Mesodermal cell (in vitro differentiated cells): ENCODE measurements at regions not wholly inside any gene's neighbourhood (a gene's known extent, or its start where the extent isn't known, plus 50 kb on each side); places are given as distances from the start of the nearest gene placed in this dataset.

ENCODE experiments used
- H3K27ac ChIP-seq: 2 replicates; pipeline ENCODE4 v1.7.0; 2013; ENCODE audit warnings: mild to moderate bottlenecking, low read depth, low read length, moderate library complexity; ENCODE audit not compliant: severe bottlenecking
- H3K36me3 ChIP-seq: 2 replicates; pipeline ENCODE4 v1.7.1; 2013; ENCODE audit warnings: mild to moderate bottlenecking, low read length, moderate library complexity; ENCODE audit not compliant: control insufficient read depth, insufficient read depth
- H3K4me1 ChIP-seq: one replicate; pipeline ENCODE4 v1.7.1; 2013; ENCODE audit warnings: mild to moderate bottlenecking, low read length; ENCODE audit not compliant: insufficient read depth, control insufficient read depth, poor library complexity, severe bottlenecking
- H3K4me3 ChIP-seq: 2 replicates; pipeline ENCODE4 v1.7.0; 2013; ENCODE audit warnings: low read length, control low read depth, mild to moderate bottlenecking; ENCODE audit not compliant: insufficient read depth, poor library complexity, severe bottlenecking; ENCODE audit errors: extremely low read depth
- H3K9me3 ChIP-seq: 2 replicates; pipeline ENCODE4 v1.7.1; 2013; ENCODE audit warnings: mild to moderate bottlenecking, low read length, moderate library complexity; ENCODE audit not compliant: control insufficient read depth
- WGBS, 2 experiments: methylation state at CpG; one replicate each; pipeline ENCODE4 v1.1.5; 2013; ENCODE audit warnings: missing lambda C conversion rate in 2 of 2; ENCODE audit not compliant: insufficient coverage in 2 of 2; 5-methylcytosine and 5-hydroxymethylcytosine counted together

- no CpG with 5 or more reads among the region's 2 CpGs for WGBS, 2 experiments
- Histone ChIP-seq H3K4me1 (no peaks in the 10 kb centered on the region), H3K4me3 (no peak overlapping the region), H3K36me3 (no peaks in the 10 kb centered on the region), H3K27ac (no peak overlapping the region), H3K9me3 (no peaks in the 10 kb centered on the region)
Observed at GRCh38 chr4:79516114-79516513, 108.1 kb upstream of the GK2 start.

GRCh38 chr4:79514621-79515329, 106.7 kb upstream of the GK2 start:
- H3K4me1 ChIP-seq, result no peaks in the 10 kb centered on the region
- H3K4me3 ChIP-seq, result no peak overlapping the region
- H3K9me3 ChIP-seq, result no peaks in the 10 kb centered on the region
- WGBS, 2 experiments, result 91 to 93% methylated on average over 3 to 5 of the region's 6 CpGs
- no peaks in the 10 kb centered on the region for H3K36me3 ChIP-seq
- H3K27ac ChIP-seq, result no peak overlapping the region

- Histone ChIP-seq H3K4me1 (no peaks in the 10 kb centered on the region), H3K27ac (no peak overlapping the region), H3K9me3 (no peaks in the 10 kb centered on the region), H3K36me3 (no peaks in the 10 kb centered on the region), H3K4me3 (no peak overlapping the region)
- WGBS, 2 experiments, result no CpG with 5 or more reads among the region's 2 CpGs
Observed at GRCh38 chr4:79513576-79513975, 105.5 kb upstream of the GK2 start.

- Histone ChIP-seq H3K9me3 (no peaks in the 10 kb centered on the region), H3K4me3 (no peak overlapping the region), H3K4me1 (no peaks in the 10 kb centered on the region), H3K36me3 (no peaks in the 10 kb centered on the region), H3K27ac (no peak overlapping the region)
Observed at GRCh38 chr4:79512363-79512762, 104.3 kb upstream of the GK2 start.

GRCh38 chr4:79502081-79502480, 94.1 kb upstream of the GK2 start:
- no peak overlapping the region for H3K27ac ChIP-seq
- H3K4me3 ChIP-seq, result no peak overlapping the region
- H3K4me1 ChIP-seq, result no peaks in the 10 kb centered on the region
- H3K36me3 ChIP-seq, result no peaks in the 10 kb centered on the region
- H3K9me3 ChIP-seq, result no peaks in the 10 kb centered on the region

GRCh38 chr4:79498282-79498681, 90.3 kb upstream of the GK2 start:
- no peaks in the 10 kb centered on the region for H3K9me3 ChIP-seq
- no peak overlapping the region for H3K4me3 ChIP-seq
- H3K4me1 ChIP-seq, result no peaks in the 10 kb centered on the region
- WGBS, 2 experiments, result no CpG with 5 or more reads among the region's 1 CpG
- H3K36me3 ChIP-seq, result no peaks in the 10 kb centered on the region
- H3K27ac ChIP-seq, result no peak overlapping the region

- Histone ChIP-seq H3K27ac (no peak overlapping the region), H3K36me3 (no peaks in the 10 kb centered on the region), H3K9me3 (no peaks in the 10 kb centered on the region), H3K4me1 (no peaks in the 10 kb centered on the region), H3K4me3 (no peak overlapping the region)
- no CpG with 5 or more reads among the region's 1 CpG for WGBS, 2 experiments
Observed at GRCh38 chr4:79497001-79497400, 89.0 kb upstream of the GK2 start.

GRCh38 chr4:79495447-79495846, 87.4 kb upstream of the GK2 start:
- Histone ChIP-seq H3K4me1 (no peaks in the 10 kb centered on the region), H3K9me3 (no peaks in the 10 kb centered on the region), H3K27ac (no peak overlapping the region), H3K4me3 (no peak overlapping the region), H3K36me3 (no peaks in the 10 kb centered on the region)
- WGBS, 2 experiments, result 62 to 73% methylated on average over 1 of the region's 1 CpG

GRCh38 chr4:79492148-79492547, 84.1 kb upstream of the GK2 start:
- Histone ChIP-seq H3K36me3 (no peaks in the 10 kb centered on the region), H3K4me3 (no peak overlapping the region), H3K27ac (no peak overlapping the region), H3K9me3 (no peaks in the 10 kb centered on the region), H3K4me1 (no peaks in the 10 kb centered on the region)
- WGBS, 2 experiments, result 83 to 93% methylated on average over 1 to 3 of the region's 3 CpGs

GRCh38 chr4:79489506-79489905, 81.5 kb upstream of the GK2 start:
- WGBS, 2 experiments, result 93 to 100% methylated on average over 2 of the region's 2 CpGs
- no peaks in the 10 kb centered on the region for H3K4me1 ChIP-seq
- H3K27ac ChIP-seq, result no peak overlapping the region

GRCh38 chr4:79476196-79476595, 68.2 kb upstream of the GK2 start:
- H3K27ac ChIP-seq, result no peak overlapping the region
- 92 to 100% methylated on average over 1 of the region's 2 CpGs for WGBS, 2 experiments
- H3K4me1 ChIP-seq, result no peaks in the 10 kb centered on the region
- no peaks in the 10 kb centered on the region for H3K9me3 ChIP-seq
- no peaks in the 10 kb centered on the region for H3K36me3 ChIP-seq
- no peak overlapping the region for H3K4me3 ChIP-seq

More at GRCh38 chr4:79489506-79489905, 81.5 kb upstream of the GK2 start:
- no peak overlapping the region for H3K4me3 ChIP-seq
- no peaks in the 10 kb centered on the region for H3K36me3 ChIP-seq
- H3K9me3 ChIP-seq, result no peaks in the 10 kb centered on the region
